HEK293T (cell line): ENCODE measurements at regions not wholly inside any gene's neighbourhood (a gene's known extent, or its start where the extent isn't known, plus 50 kb on each side); places are given as distances from the start of the nearest gene placed in this dataset.

Source experiments
- CTBP1 ChIP-seq: fragments of 450-650 bp; IDR thresholded peaks from 2 replicates; pipeline ENCODE4 v1.6.1; 2016; ENCODE audit warnings: borderline replicate concordance
- ELF4 ChIP-seq: fragments of 450-650 bp; IDR thresholded peaks from 2 replicates; pipeline ENCODE4 v1.6.1; 2017; ENCODE audit warnings: antibody characterized with exemption
- FOXA1 ChIP-seq: fragments of 450-650 bp; IDR thresholded peaks from 2 replicates; pipeline ENCODE4 v1.6.1; 2016; ENCODE audit warnings: mild to moderate bottlenecking
- FOXK2 ChIP-seq: fragments of 450-650 bp; IDR thresholded peaks from 2 replicates; pipeline ENCODE4 v1.6.1; 2016; ENCODE audit warnings: mild to moderate bottlenecking
- HDGF ChIP-seq: fragments of 450-650 bp; IDR thresholded peaks from 2 replicates; pipeline ENCODE4 v1.6.1; 2017; ENCODE audit warnings: antibody characterized with exemption, borderline replicate concordance
- L3MBTL2 ChIP-seq: fragments of 450-650 bp; conservative IDR thresholded peaks from 2 replicates; pipeline ENCODE4 v1.6.1; 2016; ENCODE audit warnings: mild to moderate bottlenecking
- NFRKB ChIP-seq: fragments of 450-650 bp; IDR thresholded peaks from 2 replicates; pipeline ENCODE4 v1.6.1; 2016; ENCODE audit warnings: mild to moderate bottlenecking, moderate library complexity
- SP1 ChIP-seq: fragments of 450-650 bp; IDR thresholded peaks from 2 replicates; pipeline ENCODE4 v1.6.1; 2017
- TARDBP ChIP-seq: fragments of 450-650 bp; IDR thresholded peaks from 2 replicates; pipeline ENCODE4 v1.6.1; 2016
- ZNF384 ChIP-seq: fragments of 450-650 bp; IDR thresholded peaks from 2 replicates; pipeline ENCODE4 v1.6.1; 2016

DNA sequence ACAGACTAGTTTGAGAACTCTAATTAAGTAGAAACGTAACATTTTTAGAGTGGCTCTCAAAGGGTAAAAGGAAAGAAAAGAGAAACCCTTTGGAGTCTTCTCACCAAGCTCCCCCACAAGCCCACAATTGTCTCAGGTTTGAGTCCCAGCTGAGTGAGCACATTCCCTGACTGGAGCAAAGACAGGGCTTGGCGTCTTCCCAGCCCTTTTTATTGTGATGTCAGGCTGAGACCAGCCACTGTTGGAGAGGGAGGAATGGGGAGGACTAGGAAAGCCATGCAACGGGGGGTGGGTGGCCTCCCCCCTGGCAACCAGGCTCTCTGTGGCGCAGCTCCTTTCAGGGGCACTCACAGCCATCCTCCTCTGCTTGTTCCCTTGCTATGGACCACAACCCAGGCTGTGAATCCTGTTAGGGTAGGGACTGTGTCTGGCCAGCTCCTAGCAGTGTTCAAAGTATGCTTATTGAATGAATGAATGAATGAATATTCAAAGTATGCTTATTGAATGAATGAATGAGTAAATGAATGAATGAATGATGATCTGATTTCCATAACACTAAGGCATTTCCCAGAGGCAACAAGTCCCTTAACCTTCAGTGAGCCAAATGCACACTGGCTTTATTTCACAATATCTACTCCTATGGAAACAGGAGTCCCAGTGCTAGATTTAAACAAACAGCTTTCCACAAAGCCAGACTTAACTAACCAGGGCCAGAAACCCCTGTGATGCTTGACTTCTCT lies 413.3 kb downstream of the MID1IP1 start:
- TF ChIP-seq FOXK2 (no peak), SP1 (no peak), TARDBP (no peak), L3MBTL2 (no peak), CTBP1 (no peak), ZNF384 (no peak), ELF4 (no peak), FOXA1 (no peak), HDGF (no peak), NFRKB (no peak)
